Activated T-cell treated with anti-CD3 and anti-CD28 coated beads, Interleukin-2, amount 50 U/mL, for 24 hours (primary cell): ENCODE measurements at regions not wholly inside any gene's neighbourhood (a gene's known extent, or its start where the extent isn't known, plus 50 kb on each side); places are given as distances from the start of the nearest gene placed in this dataset.

Experiments
- DNase-seq: peaks from one replicate; pipeline ENCODE4 v3.0.0-alpha.2; 2020
- H3K27ac Mint-ChIP-seq: 2 replicates; pipeline ENCODE4 v1.8.0; 2020; ENCODE audit warnings: mild to moderate bottlenecking, mixed read lengths
- H3K27me3 Mint-ChIP-seq: 2 replicates; pipeline ENCODE4 v1.8.0; 2020; ENCODE audit warnings: mixed read lengths
- H3K36me3 Mint-ChIP-seq: 2 replicates; pipeline ENCODE4 v1.8.0; 2020; ENCODE audit warnings: low read depth, mixed read lengths
- H3K4me1 Mint-ChIP-seq: 2 replicates; pipeline ENCODE4 v1.8.0; 2020; ENCODE audit warnings: low read depth, mixed read lengths
- H3K4me3 Mint-ChIP-seq: 2 replicates; pipeline ENCODE4 v1.8.0; 2020; ENCODE audit warnings: mild to moderate bottlenecking, moderate library complexity, mixed read lengths
- H3K9me3 Mint-ChIP-seq: 2 replicates; pipeline ENCODE4 v1.8.0; 2020; ENCODE audit warnings: mixed read lengths

DNA sequence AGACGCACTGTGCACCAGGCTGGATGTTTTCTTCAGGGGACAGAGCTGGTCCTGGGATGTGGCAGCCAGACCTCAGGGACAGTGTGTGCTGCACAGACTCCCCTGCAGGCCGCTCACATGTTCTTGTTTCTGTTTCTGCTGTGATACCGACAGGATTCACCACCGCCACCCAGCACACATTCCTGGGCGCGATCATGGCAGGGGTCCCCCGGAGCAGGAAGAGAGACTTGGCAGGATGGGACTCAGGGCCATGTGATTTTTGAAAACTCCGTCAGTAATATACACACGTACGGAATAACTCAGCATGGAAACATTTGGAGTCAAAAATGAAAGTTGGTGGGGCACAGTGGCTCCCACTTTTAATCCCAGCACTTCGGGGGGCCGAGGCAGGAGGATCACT lies 79.0 kb downstream of the HAPSTR1 start:
- H3K27ac Mint-ChIP-seq = no peak overlapping the region
- H3K27me3 Mint-ChIP-seq = no peaks in the 10 kb centered on the region
- H3K4me3 Mint-ChIP-seq = no peak overlapping the region
- DNase-seq = no peak
- no peaks in the 10 kb centered on the region for H3K36me3 Mint-ChIP-seq
- H3K4me1 Mint-ChIP-seq = no peaks in the 10 kb centered on the region
- H3K9me3 Mint-ChIP-seq = no peaks in the 10 kb centered on the region

- DNase-seq = no peak
- Mint-ChIP-seq H3K27ac (no peak overlapping the region), H3K4me1 (no peaks in the 10 kb centered on the region), H3K9me3 (no peaks in the 10 kb centered on the region), H3K4me3 (no peak overlapping the region), H3K36me3 (no peaks in the 10 kb centered on the region), H3K27me3 (peaks cover 14% of the 10 kb centered on the region)
Measured at GRCh38 chr16:9176547-9177418, 85.3 kb downstream of the HAPSTR1 start.

GRCh38 chr16:9177861-9178260 lies 86.4 kb downstream of the HAPSTR1 start:
- peaks cover 14% of the 10 kb centered on the region for H3K27me3 Mint-ChIP-seq
- no peaks in the 10 kb centered on the region for H3K4me1 Mint-ChIP-seq

GRCh38 chr16:9183682-9184353 lies 92.4 kb downstream of the HAPSTR1 start:
- Mint-ChIP-seq H3K4me3 (no peak overlapping the region), H3K9me3 (no peaks in the 10 kb centered on the region), H3K27me3 (peaks cover 3% of the 10 kb centered on the region), H3K4me1 (no peaks in the 10 kb centered on the region), H3K27ac (no peak overlapping the region), H3K36me3 (no peaks in the 10 kb centered on the region)
- no peak for DNase-seq

More at GRCh38 chr16:9177861-9178260, 86.4 kb downstream of the HAPSTR1 start:
- no peak overlapping the region for H3K27ac Mint-ChIP-seq
- H3K9me3 Mint-ChIP-seq = no peaks in the 10 kb centered on the region
- no peak overlapping the region for H3K4me3 Mint-ChIP-seq
- DNase-seq = no peak
- H3K36me3 Mint-ChIP-seq = no peaks in the 10 kb centered on the region

- no peaks in the 10 kb centered on the region for H3K4me1 Mint-ChIP-seq
- H3K4me3 Mint-ChIP-seq = no peak overlapping the region
- peaks cover 3% of the 10 kb centered on the region for H3K27me3 Mint-ChIP-seq
- no peaks in the 10 kb centered on the region for H3K9me3 Mint-ChIP-seq
- no peak overlapping the region for H3K27ac Mint-ChIP-seq
- no peak for DNase-seq
- H3K36me3 Mint-ChIP-seq = no peaks in the 10 kb centered on the region
Measured at GRCh38 chr16:9184354-9184690, 92.9 kb downstream of the HAPSTR1 start.

GRCh38 chr16:9185381-9185780 lies 93.9 kb downstream of the HAPSTR1 start:
- H3K27me3 Mint-ChIP-seq = peaks cover 3% of the 10 kb centered on the region
- no peaks in the 10 kb centered on the region for H3K4me1 Mint-ChIP-seq
- H3K36me3 Mint-ChIP-seq = no peaks in the 10 kb centered on the region
- no peak for DNase-seq
- no peak overlapping the region for H3K4me3 Mint-ChIP-seq
- no peak overlapping the region for H3K27ac Mint-ChIP-seq
- H3K9me3 Mint-ChIP-seq = no peaks in the 10 kb centered on the region

GRCh38 chr16:9186061-9186460 lies 94.6 kb downstream of the HAPSTR1 start:
- DNase-seq = no peak
- H3K9me3 Mint-ChIP-seq = no peaks in the 10 kb centered on the region
- no peak overlapping the region for H3K4me3 Mint-ChIP-seq
- H3K27me3 Mint-ChIP-seq = no peaks in the 10 kb centered on the region
- no peak overlapping the region for H3K27ac Mint-ChIP-seq
- no peaks in the 10 kb centered on the region for H3K36me3 Mint-ChIP-seq
- H3K4me1 Mint-ChIP-seq = no peaks in the 10 kb centered on the region

DNA sequence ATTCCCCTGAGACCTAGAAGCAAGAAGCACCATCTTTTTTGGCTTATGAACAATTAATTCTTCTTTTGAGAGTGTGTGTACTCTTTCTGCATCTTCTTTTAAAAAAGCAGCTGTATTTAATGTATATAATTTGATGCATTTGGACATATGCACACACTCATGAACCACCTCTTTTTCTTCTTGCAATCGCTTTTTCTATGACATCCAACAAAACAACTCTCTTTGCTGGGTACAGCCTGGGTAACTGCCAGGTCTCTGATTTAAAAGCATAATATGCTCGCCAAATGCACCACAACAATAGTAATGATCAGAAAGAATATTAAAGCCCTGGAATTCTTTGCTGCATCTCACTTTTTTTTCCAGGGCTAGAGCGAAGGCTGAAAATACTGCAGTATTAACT lies 97.3 kb downstream of the HAPSTR1 start:
- Mint-ChIP-seq H3K4me3 (no peak overlapping the region), H3K4me1 (no peaks in the 10 kb centered on the region), H3K27me3 (no peaks in the 10 kb centered on the region), H3K9me3 (no peaks in the 10 kb centered on the region), H3K36me3 (no peaks in the 10 kb centered on the region), H3K27ac (no peak overlapping the region)
- no peak for DNase-seq

- Mint-ChIP-seq H3K27me3 (no peaks in the 10 kb centered on the region), H3K9me3 (no peaks in the 10 kb centered on the region), H3K36me3 (no peaks in the 10 kb centered on the region), H3K4me1 (no peaks in the 10 kb centered on the region), H3K4me3 (no peak overlapping the region), H3K27ac (no peak overlapping the region)
- no peak for DNase-seq
Measured at GRCh38 chr16:9191274-9191850, 99.9 kb downstream of the HAPSTR1 start.

- no peaks in the 10 kb centered on the region for H3K36me3 Mint-ChIP-seq
- H3K27me3 Mint-ChIP-seq = peaks cover 3% of the 10 kb centered on the region
- H3K4me1 Mint-ChIP-seq = no peaks in the 10 kb centered on the region
- no peak for DNase-seq
- H3K27ac Mint-ChIP-seq = no peak overlapping the region
- H3K4me3 Mint-ChIP-seq = no peak overlapping the region
- no peaks in the 10 kb centered on the region for H3K9me3 Mint-ChIP-seq
Measured at GRCh38 chr16:9192746-9193145, 101.3 kb downstream of the HAPSTR1 start.

DNA sequence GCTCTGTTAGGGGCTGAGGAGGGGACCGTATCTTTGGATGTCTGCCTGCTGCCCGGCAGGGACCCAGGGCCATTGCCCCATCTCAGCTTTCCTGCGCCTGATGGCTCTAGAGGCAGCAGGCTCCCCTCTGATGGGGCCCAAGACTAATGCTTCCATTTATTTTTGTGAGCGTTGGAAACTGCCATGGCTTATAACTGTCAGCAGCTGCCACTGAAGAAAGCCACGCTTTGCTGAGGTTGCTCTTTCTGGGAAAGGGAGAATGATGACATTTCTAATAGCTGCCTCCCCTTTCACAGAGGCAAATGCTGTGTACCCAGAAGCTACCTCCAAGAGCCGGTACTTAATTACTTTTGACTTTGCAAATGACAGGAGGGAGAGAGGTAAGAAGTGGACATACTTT lies 103.8 kb downstream of the HAPSTR1 start:
- Mint-ChIP-seq H3K4me1 (no peaks in the 10 kb centered on the region), H3K36me3 (no peaks in the 10 kb centered on the region), H3K27ac (no peak overlapping the region), H3K4me3 (no peak overlapping the region), H3K27me3 (peaks cover 10% of the 10 kb centered on the region), H3K9me3 (no peaks in the 10 kb centered on the region)
- no peak for DNase-seq

DNA sequence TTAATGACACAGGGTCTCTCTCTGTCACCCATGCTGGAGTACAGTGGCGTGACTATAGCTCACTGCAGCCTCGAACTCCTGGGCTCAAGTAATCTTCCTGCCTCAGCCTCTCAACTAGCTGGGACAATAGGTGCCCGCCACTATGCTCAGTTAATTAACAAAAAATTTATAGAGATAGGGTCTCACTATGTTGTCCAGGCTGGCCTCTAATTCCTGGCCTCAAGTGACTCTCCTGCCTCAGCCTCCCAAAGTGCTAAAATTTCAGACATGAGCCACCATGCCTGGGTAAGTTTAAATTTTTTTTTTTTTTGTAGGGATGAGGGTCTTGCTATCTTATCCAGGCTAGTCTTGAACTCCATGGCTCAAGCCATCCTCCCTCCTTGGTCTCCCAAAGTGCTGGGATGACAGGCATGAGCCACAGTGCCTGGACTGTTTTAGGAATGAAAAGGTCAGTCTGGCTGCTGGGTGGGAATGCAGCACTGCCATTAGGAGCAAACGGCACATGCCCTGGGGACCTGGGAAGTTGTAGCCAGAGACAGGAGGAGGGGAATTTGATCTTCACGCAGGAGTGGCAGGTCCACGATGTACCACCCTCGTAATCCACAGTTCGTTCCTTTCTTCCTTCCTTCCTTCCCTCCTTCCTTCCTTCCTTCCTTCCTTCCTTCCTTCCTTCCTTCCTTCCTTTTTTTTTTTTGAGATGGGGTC lies 106.7 kb downstream of the HAPSTR1 start:
- Mint-ChIP-seq H3K4me3 (no peak overlapping the region), H3K36me3 (no peaks in the 10 kb centered on the region), H3K27me3 (peaks cover 17% of the 10 kb centered on the region), H3K9me3 (no peaks in the 10 kb centered on the region), H3K27ac (no peak overlapping the region), H3K4me1 (no peaks in the 10 kb centered on the region)
- no peak for DNase-seq

DNA sequence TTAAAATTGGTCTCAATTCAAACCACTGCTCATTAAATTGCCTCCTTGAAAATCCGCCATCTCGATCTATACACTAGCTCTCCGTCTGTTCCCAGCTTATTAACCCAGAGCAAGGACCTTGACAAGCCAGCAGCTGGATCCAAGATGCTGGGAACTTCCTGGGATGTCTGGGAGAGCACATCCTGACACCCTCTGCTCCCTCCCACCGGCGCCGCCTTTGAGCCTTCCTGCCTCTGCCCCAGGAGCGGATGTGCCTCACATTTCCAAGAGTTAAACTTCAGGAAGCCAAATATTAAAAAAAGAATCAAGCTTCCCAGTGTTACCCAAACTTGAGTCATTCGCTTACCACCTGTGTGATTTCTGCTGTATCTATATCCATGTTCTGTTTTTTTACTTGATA lies 107.9 kb downstream of the HAPSTR1 start:
- H3K27me3 Mint-ChIP-seq = peaks cover 17% of the 10 kb centered on the region
- no peak for DNase-seq
- no peaks in the 10 kb centered on the region for H3K9me3 Mint-ChIP-seq
- no peaks in the 10 kb centered on the region for H3K4me1 Mint-ChIP-seq
- H3K4me3 Mint-ChIP-seq = no peak overlapping the region
- no peak overlapping the region for H3K27ac Mint-ChIP-seq
- no peaks in the 10 kb centered on the region for H3K36me3 Mint-ChIP-seq

DNA sequence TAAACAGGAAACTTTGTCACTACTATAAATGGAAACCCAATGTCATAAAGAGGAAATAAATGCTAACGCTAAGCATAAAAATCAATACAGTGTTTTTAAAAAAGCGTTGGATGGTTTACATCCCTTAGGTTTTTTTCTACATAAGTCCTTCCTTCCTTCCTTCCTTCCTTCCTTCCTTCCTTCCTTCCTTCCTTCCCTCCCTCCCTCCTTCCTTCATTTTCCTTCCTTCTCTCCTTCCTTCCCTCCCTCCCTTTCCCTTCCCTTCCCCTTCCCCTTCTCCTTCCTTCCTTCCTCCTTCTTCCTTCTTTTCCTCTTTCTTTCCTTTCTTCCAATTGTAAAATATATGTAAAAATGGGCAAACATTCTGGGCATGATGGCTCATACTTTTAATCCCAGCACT lies 108.3 kb downstream of the HAPSTR1 start:
- Mint-ChIP-seq H3K36me3 (no peaks in the 10 kb centered on the region), H3K4me3 (no peak overlapping the region), H3K27ac (no peak overlapping the region), H3K4me1 (no peaks in the 10 kb centered on the region), H3K9me3 (no peaks in the 10 kb centered on the region), H3K27me3 (peaks cover 17% of the 10 kb centered on the region)
- DNase-seq = no peak

DNA sequence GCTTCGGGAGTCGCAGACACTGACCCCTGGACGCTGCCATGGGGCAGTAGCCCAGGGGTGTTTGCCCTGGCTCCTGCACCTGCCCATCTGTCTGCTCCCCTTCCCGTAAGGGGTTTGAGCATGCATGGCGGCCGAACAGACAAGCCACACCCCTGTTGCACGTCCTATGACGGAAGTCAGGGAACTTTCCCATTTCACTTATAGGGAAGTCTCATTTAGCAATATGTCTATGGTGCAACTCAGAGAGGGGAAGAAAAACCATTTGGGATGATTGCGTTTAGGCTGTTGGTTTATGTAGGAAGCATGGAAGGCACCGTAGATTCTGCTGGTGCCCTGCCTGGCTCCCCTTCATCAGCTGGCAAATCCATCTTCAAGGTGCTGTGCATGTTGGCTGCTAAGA lies 112.5 kb downstream of the HAPSTR1 start:
- DNase-seq = no peak
- Mint-ChIP-seq H3K4me3 (no peak overlapping the region), H3K27ac (no peak overlapping the region), H3K9me3 (no peaks in the 10 kb centered on the region), H3K4me1 (no peaks in the 10 kb centered on the region), H3K36me3 (no peaks in the 10 kb centered on the region), H3K27me3 (peaks cover 24% of the 10 kb centered on the region)
